ENCODE measurements at regions not wholly inside any gene's neighbourhood (a gene's known extent, or its start where the extent isn't known, plus 50 kb on each side); places are given as distances from the start of the nearest gene placed in this dataset.
"Not testable (repeated sequence)": the region's sequence is repeated elsewhere in the genome, so short reads cannot be mapped to it uniquely, and the experiment has no call there.

DNA sequence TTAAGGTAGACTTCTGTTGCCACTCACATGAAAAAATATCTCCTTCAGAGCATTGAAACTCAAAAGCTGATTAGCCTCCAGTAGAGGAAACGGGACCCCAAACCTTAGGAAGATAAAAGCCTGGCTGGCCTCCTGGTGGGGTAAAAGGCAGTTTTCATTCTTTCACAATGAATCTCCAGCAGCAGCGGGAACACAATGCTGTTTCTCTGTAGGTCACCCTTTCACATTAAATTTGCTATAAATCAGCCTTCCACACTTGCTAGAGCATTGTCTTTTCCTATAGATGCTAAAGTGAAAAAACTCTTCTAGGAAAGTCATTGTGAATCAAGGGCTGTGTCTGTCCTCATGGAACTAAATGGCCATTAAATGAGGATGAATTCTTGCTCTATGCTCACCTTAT, 207.3 kb upstream of the MAGEB2 start:
- no peak for DNase-seq

DNA sequence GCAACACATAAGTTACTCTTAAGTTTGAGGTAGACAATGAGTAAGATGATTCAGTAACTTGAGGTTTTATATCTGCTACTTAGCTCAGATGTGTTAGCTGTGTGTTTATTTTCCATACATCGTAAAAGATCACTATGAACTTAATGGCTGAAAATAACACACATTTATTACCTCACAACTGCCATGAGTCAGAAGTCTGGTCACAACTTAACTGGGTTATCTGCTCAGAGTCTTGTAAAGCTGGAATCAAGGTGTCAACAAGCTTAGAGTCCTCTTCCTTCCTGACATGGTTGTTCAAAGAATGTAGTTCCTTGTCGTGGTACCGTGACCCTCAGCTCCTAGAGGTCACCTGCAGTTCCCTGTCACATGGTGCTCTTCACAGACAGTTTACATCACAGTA, 204.9 kb upstream of the MAGEB2 start:
- DNase-seq: no peak

GRCh38 chrX:30015440-30015839, 199.9 kb upstream of the MAGEB2 start:
- no peak for DNase-seq

- no peak for DNase-seq
Measured at GRCh38 chrX:30027636-30028035, 187.7 kb upstream of the MAGEB2 start.

GRCh38 chrX:30036406-30036805, 179.0 kb upstream of the MAGEB2 start:
- DNase-seq: not testable (repeated sequence)

- DNase-seq: no peak
Measured at GRCh38 chrX:30039768-30040167, 175.6 kb upstream of the MAGEB2 start.

GRCh38 chrX:30060718-30061117, 154.6 kb upstream of the MAGEB2 start:
- DNase-seq: peak in 14 of 51 donors; percentile 0 to 3 (median 0)

DNA sequence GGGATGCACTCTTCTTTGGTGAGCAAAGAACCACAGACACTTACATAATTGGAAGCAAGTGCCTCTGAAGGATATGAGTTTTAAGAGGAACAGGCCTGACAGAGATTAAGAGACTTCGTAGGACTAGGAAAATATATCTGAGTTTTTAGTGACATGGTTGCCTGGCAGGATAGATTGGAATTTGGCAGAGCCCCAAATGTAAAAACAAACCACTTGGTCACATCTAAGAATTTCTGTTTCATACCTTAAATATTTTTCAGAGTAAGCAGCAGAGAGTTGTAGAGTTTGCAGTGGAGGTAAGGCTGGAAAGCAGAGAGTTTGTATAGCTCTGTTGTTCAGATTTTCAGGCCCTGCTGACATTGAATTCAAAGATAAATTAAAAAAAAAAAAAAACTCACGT, 150.1 kb upstream of the MAGEB2 start:
- no peak for DNase-seq

GRCh38 chrX:30067677-30068076, 147.7 kb upstream of the MAGEB2 start:
- DNase-seq: no peak

GRCh38 chrX:30085571-30085970, 129.8 kb upstream of the MAGEB2 start:
- no peak for DNase-seq

- DNase-seq: no peak
Measured at GRCh38 chrX:30111431-30111830, 103.9 kb upstream of the MAGEB2 start.

- DNase-seq: no peak
Measured at GRCh38 chrX:30141966-30142365, 73.4 kb upstream of the MAGEB2 start.

DNA sequence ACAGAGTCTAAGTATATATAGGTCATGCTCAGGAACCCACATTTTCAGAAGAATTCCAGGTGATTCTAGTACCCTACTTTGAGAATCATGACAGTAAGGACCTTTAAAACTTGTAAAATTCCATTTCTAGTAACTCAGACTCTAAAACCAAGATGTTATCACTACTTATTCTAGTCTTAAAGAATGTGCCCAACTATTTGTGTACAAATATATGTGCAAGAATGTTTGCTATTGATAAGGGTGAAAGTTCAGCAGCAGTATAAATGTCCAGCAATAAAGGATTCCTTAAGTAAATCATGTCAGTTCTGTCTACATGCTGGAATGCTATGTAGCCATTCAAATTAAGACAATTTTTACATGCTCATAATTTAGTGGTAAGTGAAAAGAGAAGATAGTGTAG, 71.1 kb upstream of the MAGEB2 start:
- no peak for DNase-seq

DNA sequence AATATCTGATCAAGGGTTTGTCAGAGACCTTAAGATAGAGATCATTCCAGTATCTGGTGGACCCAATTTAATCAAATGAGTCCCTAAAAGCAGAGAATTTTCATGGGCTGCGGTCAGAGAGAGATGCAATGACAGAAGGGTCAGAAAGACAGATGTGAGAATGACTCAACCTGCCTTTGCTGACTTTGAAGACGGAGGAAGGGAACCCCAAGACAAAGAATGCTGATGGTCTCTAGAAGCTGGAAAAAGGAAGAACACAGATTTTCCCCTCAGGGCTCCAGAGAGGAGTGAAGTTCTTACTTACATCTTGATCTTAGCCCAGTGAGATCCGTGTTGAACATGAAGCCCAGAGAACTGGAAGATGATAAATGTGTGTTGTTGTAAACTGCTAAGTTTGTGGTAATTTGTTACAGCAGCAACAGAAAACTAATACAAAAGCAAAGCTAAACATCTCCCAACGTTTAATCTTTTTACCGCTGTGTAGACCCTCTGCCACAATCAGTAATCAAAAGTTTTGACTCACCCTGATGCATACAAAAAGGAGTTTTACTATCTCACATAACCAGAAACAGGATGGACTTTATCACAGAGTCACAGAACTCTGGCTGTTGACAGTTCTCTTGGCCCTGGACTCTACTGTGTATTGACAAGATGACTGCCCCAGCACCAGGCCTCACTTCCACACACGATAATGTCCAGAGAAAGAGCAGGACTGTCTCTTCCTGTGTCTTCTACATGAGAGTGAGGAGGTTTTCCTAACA, 70.2 kb upstream of the MAGEB2 start:
- no peak for DNase-seq

DNA sequence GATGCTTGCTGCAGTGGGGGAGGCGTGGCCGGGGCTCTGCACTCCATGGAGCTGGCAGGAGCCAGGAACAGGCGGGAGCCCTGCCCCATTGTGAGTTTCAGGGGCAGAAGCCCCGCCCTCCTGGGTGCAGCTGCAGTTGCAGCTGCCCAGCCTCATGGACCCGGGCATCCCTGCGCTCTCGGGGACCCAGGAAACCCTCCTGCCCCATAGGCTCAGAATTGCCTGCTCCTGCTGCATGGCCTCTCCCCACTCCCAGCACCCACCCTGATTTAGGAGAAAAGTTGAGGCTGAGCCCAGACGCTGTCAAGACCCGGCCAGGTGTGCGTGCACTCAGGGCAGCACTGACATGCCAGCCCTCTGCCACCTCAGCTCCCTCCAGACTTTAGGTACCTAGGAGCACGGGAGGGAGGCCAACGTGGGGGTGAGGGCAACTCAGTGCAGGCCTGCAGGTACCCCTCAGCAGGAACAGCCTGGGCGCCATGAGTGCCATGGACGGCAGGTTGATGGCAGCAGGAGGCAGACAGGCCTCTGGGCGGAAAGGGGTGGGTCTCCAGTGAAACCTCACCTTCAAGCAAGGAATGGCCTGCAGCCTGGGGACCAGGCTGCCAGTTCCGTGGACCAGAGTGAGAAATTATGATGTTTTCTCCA, 67.2 kb upstream of the MAGEB2 start:
- DNase-seq: no peak

DNA sequence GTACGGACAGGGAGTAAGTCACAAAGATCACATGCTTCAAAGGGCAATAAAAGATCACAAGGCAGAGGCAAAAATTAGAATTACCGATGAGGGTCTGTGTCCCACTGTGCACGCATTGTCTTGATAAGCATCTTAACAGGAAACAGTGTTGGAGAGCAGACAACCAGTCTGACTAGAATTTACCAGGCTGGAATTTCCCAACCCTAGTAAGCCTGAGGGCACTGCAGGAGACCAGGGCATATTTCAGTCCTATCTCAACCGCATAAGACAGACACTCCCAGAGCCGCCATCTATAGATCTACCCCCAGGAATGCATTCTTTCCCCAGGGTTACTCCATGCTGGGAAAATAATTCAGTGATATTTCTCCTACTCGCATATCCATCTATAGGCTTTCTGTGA, 66.2 kb upstream of the MAGEB2 start:
- DNase-seq: not testable (repeated sequence)

DNA sequence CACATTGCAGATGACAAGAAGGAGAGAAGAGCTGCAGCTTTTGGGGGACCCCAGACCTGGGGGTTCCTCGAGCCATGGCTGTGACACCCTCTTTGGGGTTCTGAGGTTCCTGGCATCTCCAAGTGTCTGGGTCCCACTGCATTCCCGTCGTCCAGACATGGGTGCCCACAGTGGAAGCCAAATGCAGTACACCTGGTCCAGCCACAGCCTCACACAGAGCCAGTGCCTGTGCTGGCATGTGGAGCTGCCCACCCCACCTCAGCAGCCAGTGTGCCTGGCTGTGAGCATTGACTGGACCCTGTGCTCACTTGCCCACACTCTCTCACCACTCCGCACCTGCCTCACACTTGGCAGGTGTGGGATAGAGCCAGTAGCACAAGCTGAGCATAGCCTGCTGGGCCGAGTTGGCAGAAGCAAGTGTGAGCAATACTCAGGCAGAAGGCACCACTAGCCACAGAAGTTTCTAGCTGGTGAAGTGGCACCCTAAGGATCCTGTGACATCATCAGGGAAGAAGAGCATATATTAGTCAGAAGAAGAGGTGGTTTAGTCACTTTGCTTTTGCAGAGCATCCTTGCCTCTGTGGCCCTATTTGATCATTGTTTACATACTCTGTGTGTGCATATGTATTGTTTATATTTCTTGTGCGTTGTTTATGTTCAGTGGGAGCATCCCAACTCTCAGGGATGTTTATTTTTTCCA, 65.0 kb upstream of the MAGEB2 start:
- peak in 1 of 51 donors; percentile 1 for DNase-seq

- no peak for DNase-seq
Measured at GRCh38 chrX:30151964-30152363, 63.4 kb upstream of the MAGEB2 start.

- no peak for DNase-seq
Measured at GRCh38 chrX:30153175-30153880, 62.0 kb upstream of the MAGEB2 start.

DNA sequence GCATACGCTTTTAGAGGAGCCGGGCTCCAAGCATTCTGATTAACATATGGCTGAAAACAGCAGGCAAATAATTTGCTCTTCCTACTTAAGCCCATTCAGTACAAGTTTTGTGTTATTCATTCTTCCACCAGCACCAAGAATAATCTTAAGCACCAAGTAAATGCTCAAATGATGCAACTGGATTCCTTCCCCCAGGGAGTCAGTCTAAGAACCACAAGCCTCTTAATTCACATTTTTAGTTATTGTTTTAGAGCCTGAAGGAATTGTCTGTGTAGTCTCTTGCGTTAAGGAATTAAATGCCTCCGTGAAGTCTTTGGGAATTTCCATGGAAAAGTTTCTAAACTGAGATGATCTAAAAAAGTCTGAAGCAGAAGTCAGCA, 61.5 kb upstream of the MAGEB2 start:
- DNase-seq: no peak

DNA sequence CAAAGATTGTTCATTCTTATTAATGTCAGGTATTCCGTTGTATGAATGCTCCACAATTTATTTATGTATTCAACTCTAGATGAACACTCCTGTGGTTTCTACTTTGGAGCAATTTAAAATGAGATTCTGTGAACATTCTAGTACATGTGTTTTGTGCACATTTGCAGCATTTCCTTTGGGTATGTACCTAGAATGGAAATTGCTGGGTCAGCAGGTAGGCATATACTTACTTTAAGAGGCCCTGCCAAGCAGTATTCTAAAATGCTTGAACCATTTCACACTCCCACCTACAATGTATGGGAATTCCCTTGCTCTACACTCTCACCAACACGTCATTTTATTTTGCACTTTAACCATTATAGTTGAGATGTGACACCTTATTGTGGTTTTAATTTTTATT, 59.4 kb upstream of the MAGEB2 start:
- DNase-seq: no peak

GRCh38 chrX:30156880-30157560, 58.3 kb upstream of the MAGEB2 start:
- DNase-seq: no peak

Measured in hypothalamus (tissue), 51 donors.